Type B pancreatic cell (in vitro differentiated cells): ENCODE measurements at regions not wholly inside any gene's neighbourhood (a gene's known extent, or its start where the extent isn't known, plus 50 kb on each side); places are given as distances from the start of the nearest gene placed in this dataset.

Experiments
- DNase-seq: peaks from one replicate; pipeline ENCODE4 v3.0.0; 2021; ENCODE audit warnings: mixed read lengths; ENCODE audit not compliant: unreplicated experiment; ENCODE audit errors: extremely low spot score
- H3K27ac Mint-ChIP-seq: 2 replicates; pipeline ENCODE4 v1.8.0; 2021; ENCODE audit warnings: mild to moderate bottlenecking, mixed read lengths
- H3K27me3 Mint-ChIP-seq: 2 replicates; pipeline ENCODE4 v1.8.0; 2021; ENCODE audit warnings: mixed read lengths
- H3K36me3 Mint-ChIP-seq: 2 replicates; pipeline ENCODE4 v1.8.0; 2021; ENCODE audit warnings: mixed read lengths
- H3K4me1 Mint-ChIP-seq: one replicate; pipeline ENCODE4 v1.8.0; 2021; ENCODE audit warnings: mixed read lengths; ENCODE audit not compliant: unreplicated experiment
- H3K4me3 Mint-ChIP-seq: 2 replicates; pipeline ENCODE4 v1.8.0; 2021; ENCODE audit warnings: mild to moderate bottlenecking, mixed read lengths
- H3K9me3 Mint-ChIP-seq: 2 replicates; pipeline ENCODE4 v1.8.0; 2021; ENCODE audit warnings: mixed read lengths
- TF ChIP-seq, protein P1 (sequence below): fragments of 200-600 bp; sonication (generic); conservative IDR thresholded peaks from 2 replicates; pipeline ENCODE4 v1.5.0; 2021; ENCODE audit warnings: antibody characterized with exemption, mild to moderate bottlenecking

DNA sequence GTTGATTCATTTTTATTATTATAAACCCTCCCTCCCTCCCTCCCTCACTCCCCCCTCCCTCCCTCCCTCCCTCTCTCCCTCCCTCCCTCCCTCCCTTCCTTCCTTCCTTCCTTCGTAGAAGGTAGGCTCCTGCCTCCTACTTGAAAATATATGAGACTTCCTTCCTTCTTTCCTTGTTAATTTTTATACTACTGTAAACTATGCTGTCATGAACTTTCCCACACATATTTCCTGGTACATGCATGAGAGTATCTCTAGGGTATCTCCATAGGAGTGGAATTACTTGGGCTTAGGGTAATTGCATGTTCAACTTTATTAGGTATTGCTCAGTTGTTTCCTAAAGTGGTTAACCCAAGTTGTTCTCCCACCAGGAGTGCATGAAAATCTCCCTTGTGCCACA lies 330.6 kb downstream of the KCNRG start:
- peaks cover 9% of the 10 kb centered on the region for H3K9me3 Mint-ChIP-seq
- no peak overlapping the region for H3K27ac Mint-ChIP-seq
- no peak for DNase-seq
- TF ChIP-seq, protein P1, sequence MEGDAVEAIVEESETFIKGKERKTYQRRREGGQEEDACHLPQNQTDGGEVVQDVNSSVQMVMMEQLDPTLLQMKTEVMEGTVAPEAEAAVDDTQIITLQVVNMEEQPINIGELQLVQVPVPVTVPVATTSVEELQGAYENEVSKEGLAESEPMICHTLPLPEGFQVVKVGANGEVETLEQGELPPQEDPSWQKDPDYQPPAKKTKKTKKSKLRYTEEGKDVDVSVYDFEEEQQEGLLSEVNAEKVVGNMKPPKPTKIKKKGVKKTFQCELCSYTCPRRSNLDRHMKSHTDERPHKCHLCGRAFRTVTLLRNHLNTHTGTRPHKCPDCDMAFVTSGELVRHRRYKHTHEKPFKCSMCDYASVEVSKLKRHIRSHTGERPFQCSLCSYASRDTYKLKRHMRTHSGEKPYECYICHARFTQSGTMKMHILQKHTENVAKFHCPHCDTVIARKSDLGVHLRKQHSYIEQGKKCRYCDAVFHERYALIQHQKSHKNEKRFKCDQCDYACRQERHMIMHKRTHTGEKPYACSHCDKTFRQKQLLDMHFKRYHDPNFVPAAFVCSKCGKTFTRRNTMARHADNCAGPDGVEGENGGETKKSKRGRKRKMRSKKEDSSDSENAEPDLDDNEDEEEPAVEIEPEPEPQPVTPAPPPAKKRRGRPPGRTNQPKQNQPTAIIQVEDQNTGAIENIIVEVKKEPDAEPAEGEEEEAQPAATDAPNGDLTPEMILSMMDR: no peak
- H3K4me3 Mint-ChIP-seq: no peak overlapping the region
- H3K4me1 Mint-ChIP-seq: peaks cover 7% of the 10 kb centered on the region
- peaks cover 4% of the 10 kb centered on the region for H3K27me3 Mint-ChIP-seq
- no peaks in the 10 kb centered on the region for H3K36me3 Mint-ChIP-seq

DNA sequence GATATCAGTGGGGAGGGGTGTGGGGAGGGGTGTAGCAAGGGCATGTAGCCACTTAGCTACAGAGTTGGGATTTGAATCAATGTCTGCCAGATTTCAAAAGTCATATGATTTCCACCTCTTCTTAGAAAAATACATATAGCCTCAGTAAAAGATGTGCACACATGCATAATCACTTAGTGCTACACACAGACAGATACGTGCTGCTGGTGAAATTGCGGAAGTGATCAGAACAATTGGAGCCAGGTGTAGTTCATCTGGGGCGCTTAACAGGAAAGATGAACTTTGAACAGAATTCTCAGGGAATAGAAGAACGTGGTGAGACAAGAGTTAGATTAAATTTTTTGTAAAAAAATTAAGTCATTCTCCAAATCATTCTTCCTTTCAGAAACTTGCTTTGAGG lies 333.1 kb downstream of the KCNRG start:
- TF ChIP-seq, protein P1: no peak
- peaks cover 6% of the 10 kb centered on the region for H3K4me1 Mint-ChIP-seq
- DNase-seq: no peak
- H3K27ac Mint-ChIP-seq: no peak overlapping the region
- no peaks in the 10 kb centered on the region for H3K27me3 Mint-ChIP-seq
- no peaks in the 10 kb centered on the region for H3K36me3 Mint-ChIP-seq
- no peaks in the 10 kb centered on the region for H3K9me3 Mint-ChIP-seq
- no peak overlapping the region for H3K4me3 Mint-ChIP-seq

DNA sequence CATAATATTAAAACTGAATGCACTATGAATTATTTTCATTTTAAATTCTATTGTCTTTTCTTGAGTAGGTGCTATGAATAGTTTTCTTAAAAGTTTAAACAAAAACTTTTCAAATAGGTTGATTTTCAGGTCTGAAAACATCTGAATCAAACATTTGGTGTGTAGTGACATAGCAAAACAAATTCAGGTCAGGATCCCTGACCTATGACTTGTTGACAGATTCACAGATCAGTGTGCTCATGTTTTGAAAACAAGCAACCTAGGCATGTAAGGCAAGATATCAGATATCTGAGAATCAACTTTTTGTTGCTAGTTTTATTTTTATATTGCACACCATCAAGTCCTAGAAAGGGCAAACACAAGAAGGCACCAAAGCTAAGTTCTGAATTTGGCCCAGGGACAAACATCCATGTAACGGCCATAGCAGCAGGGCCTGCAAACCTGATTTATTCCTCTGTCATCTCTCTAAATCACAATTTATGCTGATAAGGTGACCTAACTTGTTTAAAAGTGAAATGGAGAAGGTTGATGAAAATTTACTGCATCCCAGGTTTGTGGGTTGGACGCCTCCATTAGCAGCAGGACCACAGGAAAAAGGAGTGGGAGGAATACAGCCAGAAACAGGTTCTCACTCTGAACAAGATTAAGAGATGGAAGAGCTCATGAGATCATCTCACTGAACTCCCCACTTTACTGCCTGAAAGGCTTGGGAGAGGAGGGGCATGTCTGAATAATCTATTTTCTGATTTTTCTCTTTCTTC lies 337.7 kb downstream of the KCNRG start:
- no peak for DNase-seq
- Mint-ChIP-seq H3K36me3 (no peaks in the 10 kb centered on the region), H3K4me3 (no peak overlapping the region), H3K27ac (peak overlapping the region; percentile 52), H3K27me3 (no peaks in the 10 kb centered on the region), H3K9me3 (no peaks in the 10 kb centered on the region), H3K4me1 (peaks cover 41% of the 10 kb centered on the region)
- TF ChIP-seq, protein P1: no peak

DNA sequence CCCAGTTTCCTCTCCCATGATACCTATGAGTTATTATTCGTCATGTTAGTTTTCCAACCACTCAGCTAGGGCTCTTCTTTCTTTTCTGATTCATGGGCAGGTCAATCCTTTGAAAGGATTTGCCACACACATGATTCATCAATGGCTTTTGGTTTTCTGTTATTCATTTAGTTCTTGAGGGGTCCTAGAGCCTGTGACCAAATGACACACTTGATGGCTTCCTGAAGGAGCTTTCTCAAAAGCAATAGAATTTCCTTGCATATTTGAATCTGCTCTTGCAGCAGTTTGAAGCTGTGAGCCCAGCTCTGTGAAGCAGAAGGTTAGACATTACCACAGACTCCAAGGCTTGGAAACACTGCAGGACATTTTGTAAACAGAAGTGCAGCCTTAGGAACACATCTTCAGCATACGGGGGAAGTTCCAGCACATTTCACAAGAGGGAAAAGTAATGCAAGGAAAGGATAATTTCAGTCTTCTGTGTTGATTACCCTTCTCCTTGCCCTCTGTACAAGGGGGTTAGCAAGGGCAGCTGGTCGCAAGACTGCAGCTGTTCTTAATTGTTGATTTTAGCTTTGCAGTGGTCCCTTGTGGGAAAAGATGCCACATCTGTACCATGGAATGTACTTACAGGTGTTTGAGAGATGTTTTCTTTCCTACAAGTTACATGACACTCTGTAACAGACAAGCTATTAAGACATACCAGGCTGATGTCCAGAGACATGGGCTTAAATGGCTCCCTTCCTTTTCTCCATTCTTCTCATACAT lies 338.6 kb downstream of the KCNRG start:
- H3K4me3 Mint-ChIP-seq: peak overlapping the region; percentile 16
- no peak for DNase-seq
- H3K9me3 Mint-ChIP-seq: no peaks in the 10 kb centered on the region
- TF ChIP-seq, protein P1: no peak
- H3K27ac Mint-ChIP-seq: peak overlapping the region; percentile 52
- peaks cover 50% of the 10 kb centered on the region for H3K4me1 Mint-ChIP-seq
- H3K27me3 Mint-ChIP-seq: no peaks in the 10 kb centered on the region
- no peaks in the 10 kb centered on the region for H3K36me3 Mint-ChIP-seq

DNA sequence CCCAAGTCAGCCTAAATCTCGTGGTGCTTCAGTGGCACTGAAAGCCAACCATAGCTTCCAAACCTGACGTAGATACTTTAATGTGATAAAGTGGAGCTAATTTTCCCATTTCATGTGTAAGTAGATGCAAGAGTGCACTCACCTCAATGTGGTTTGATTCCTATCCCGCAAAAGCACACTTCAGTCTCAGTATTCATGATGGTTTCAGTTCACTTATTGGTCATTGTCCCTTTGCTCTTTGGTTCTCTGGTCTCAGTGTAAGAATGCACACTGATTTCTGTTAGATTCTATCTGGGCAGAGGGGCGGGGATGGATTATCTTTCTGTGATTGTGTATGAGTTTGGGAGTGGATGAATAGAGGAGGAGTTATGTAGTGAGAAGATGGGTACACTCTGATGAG lies 340.6 kb downstream of the KCNRG start:
- no peak for DNase-seq
- Mint-ChIP-seq H3K27me3 (no peaks in the 10 kb centered on the region), H3K27ac (peak overlapping the region; percentile 75), H3K4me3 (no peak overlapping the region), H3K4me1 (peaks cover 50% of the 10 kb centered on the region), H3K9me3 (no peaks in the 10 kb centered on the region), H3K36me3 (no peaks in the 10 kb centered on the region)
- TF ChIP-seq, protein P1: no peak
